Transverse colon (tissue), 4 donors: ENCODE measurements at regions not wholly inside any gene's neighbourhood (a gene's known extent, or its start where the extent isn't known, plus 50 kb on each side); places are given as distances from the start of the nearest gene placed in this dataset.

Experiments used
- DNase-seq: peaks from one replicate; pipeline ENCODE4 v3.0.0-alpha.2; 2019
- H3K27ac ChIP-seq, 4 donors: fragments of 200-600 bp; sonication (generic); 2 replicates each; pipeline ENCODE4 v1.5.1; 2016 to 2018; ENCODE audit warnings: inconsistent platforms in 4 of 4
- H3K27me3 ChIP-seq: fragments of 200-600 bp; sonication (generic); 2 replicates; pipeline ENCODE4 v1.5.1; 2017; ENCODE audit warnings: inconsistent platforms
- H3K36me3 ChIP-seq, 4 donors: fragments of 200-600 bp; sonication (generic); 2 replicates each; pipeline ENCODE4 v1.5.1; 2017 to 2019; ENCODE audit warnings: inconsistent platforms in 4 of 4
- H3K4me1 ChIP-seq, 4 donors: fragments of 200-600 bp; sonication (generic); 2 replicates each; pipeline ENCODE4 v1.5.1; 2017 to 2020; ENCODE audit warnings: inconsistent platforms in 4 of 4
- H3K4me3 ChIP-seq, 4 donors: fragments of 200-600 bp; sonication (generic); 1 replicate in 1 of 4; 2 replicates in 3 of 4; pipeline versions ENCODE4 v1.5.1 to v1.6.1; 2017 to 2019; ENCODE audit warnings: inconsistent platforms in 4 of 4
- H3K9me3 ChIP-seq, 2 donors: fragments of 200-600 bp; sonication (generic); 2 replicates each; pipeline ENCODE4 v1.5.1; 2017 to 2019; ENCODE audit warnings: inconsistent platforms in 2 of 2
- EP300 ChIP-seq: sonication (generic); formaldehyde crosslinking; IDR thresholded peaks from one replicate; pipeline ENCODE4 v1.6.1; 2017; ENCODE audit warnings: antibody characterized with exemption, low read depth
- POLR2A ChIP-seq: fragments of 450-650 bp; IDR thresholded peaks from one replicate; pipeline ENCODE4 v1.6.1; 2016; ENCODE audit warnings: antibody characterized with exemption, mild to moderate bottlenecking, moderate library complexity
- POLR2AphosphoS5 ChIP-seq, 3 donors: sonication (generic); formaldehyde crosslinking; IDR thresholded peaks; one replicate each; pipeline ENCODE4 v1.6.1; 2016; ENCODE audit warnings: antibody characterized with exemption in 3 of 3
- WGBS, 2 donors: methylation state at CpG; one replicate each; pipeline ENCODE4 v1.1.5; 2018; ENCODE audit warnings: low coverage in 1 of 2; 5-methylcytosine and 5-hydroxymethylcytosine counted together
- in situ Hi-C, 4 donors: fragments of 200-750 bp; cut with MboI; loops; one replicate each; pipeline versions ENCODE4 v1.15.0 to v1.15.1; 2017; ENCODE audit warnings: low sequenced_read_pairs in 3 of 4, low pct_ligation_motif_present in 1 of 4, low pct_unique_long_range_greater_than_20kb in 1 of 4
- intact Hi-C: fragments of 100-400 bp; cut with DNase I; formaldehyde crosslinking; loops from one replicate; pipeline ENCODE4 v1.15.1; 2023; ENCODE audit warnings: low total_unique reads
- TF ChIP-seq, protein P1 (sequence below), 5 experiments: fragments of 200-600 bp in 3 of 5; fragments of 450-650 bp in 2 of 5; sonication (generic) in 3 of 5; IDR thresholded peaks; 1 replicate in 2 of 5; 2 replicates in 3 of 5; pipeline ENCODE4 v1.5.1; 2016 to 2017; ENCODE audit warnings: antibody characterized with exemption in 5 of 5, inconsistent platforms in 3 of 5, mild to moderate bottlenecking in 2 of 5, moderate library complexity in 1 of 5

DNA sequence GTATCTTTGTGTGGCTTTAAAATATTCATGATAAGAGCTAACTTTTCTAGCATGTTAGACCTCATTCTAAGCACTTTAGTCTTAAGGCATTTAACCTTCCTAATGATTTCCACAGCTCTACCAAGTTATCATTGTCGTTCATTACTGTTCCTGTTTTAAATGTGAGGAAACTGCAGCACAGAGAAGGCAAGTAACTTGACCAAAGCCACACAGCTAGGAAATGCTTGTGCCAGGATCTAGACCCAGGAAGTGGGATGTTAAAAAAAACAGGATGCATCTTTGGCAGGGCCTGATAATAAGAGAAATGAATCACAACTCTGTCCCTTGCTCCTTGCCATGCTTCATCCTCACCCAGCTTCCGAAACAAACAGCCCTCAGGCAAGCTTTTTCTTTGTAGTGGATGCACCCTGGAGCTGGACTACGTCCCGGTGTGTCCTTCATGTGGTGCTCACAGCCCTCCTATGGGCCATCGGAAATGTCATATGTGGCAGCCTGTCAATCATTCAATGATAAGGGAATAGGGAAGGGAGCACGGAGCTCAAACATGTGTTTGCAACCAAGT is 196.9 kb upstream of the RREB1 start:
- intact Hi-C loops: no loop called here
- no peak for TF ChIP-seq EP300
- TF ChIP-seq POLR2A: no peak
- TF ChIP-seq POLR2AphosphoS5 (IDR thresholded peaks at IDR 0.05): no peak
- TF ChIP-seq, protein P1, sequence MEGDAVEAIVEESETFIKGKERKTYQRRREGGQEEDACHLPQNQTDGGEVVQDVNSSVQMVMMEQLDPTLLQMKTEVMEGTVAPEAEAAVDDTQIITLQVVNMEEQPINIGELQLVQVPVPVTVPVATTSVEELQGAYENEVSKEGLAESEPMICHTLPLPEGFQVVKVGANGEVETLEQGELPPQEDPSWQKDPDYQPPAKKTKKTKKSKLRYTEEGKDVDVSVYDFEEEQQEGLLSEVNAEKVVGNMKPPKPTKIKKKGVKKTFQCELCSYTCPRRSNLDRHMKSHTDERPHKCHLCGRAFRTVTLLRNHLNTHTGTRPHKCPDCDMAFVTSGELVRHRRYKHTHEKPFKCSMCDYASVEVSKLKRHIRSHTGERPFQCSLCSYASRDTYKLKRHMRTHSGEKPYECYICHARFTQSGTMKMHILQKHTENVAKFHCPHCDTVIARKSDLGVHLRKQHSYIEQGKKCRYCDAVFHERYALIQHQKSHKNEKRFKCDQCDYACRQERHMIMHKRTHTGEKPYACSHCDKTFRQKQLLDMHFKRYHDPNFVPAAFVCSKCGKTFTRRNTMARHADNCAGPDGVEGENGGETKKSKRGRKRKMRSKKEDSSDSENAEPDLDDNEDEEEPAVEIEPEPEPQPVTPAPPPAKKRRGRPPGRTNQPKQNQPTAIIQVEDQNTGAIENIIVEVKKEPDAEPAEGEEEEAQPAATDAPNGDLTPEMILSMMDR (IDR thresholded peaks at IDR 0.05): no peak
- 85 to 91% methylated on average over 2 to 6 of the region's 6 CpGs for WGBS, 2 donors
- Histone ChIP-seq H3K36me3 (no peaks in the 10 kb centered on the region), H3K27me3 (no peaks in the 10 kb centered on the region), H3K4me3 (no peak overlapping the region), H3K4me1 (peaks cover 2 to 16% (median 5%) of the 10 kb centered on the region in 4 donors), H3K27ac (no peak overlapping the region), H3K9me3 (no peaks in the 10 kb centered on the region)
- in situ Hi-C loops: no loop called here
- DNase-seq: no peak

DNA sequence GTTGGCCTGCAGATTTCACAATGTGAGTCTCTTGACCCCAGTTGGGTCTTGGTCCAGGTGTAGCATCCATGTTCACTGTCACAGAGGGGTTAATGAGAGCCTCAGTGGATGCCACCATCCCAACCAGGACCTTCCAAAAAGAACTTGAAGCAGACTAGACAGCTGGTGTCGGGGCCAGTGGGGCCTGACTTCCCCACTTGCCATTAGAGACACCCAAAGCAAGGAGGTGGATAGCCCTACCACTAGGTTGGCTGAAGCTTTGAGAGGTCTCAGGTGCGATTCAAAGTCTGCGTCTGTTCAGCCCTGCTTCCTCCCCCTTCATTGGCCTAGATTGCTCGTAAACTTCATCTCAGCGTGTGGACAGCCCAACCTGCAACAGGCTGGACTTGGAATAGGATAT is 196.4 kb upstream of the RREB1 start:
- intact Hi-C loops: no loop called here
- H3K9me3 ChIP-seq: no peaks in the 10 kb centered on the region
- H3K27ac ChIP-seq: no peak overlapping the region
- peaks cover 7 to 22% (median 9%) of the 10 kb centered on the region in 4 donors for H3K4me1 ChIP-seq
- H3K4me3 ChIP-seq: no peak overlapping the region
- no peaks in the 10 kb centered on the region for H3K27me3 ChIP-seq
- no peaks in the 10 kb centered on the region for H3K36me3 ChIP-seq
- no peak for DNase-seq
- WGBS, 2 donors: 85% methylated on average over 5 of the region's 5 CpGs; no CpG with 5 or more reads in 1 of the 2 donors
- in situ Hi-C loops: no loop called here
- TF ChIP-seq, protein P1 (IDR thresholded peaks at IDR 0.05): no peak
- TF ChIP-seq POLR2AphosphoS5 (IDR thresholded peaks at IDR 0.05): no peak
- no peak for TF ChIP-seq POLR2A
- no peak for TF ChIP-seq EP300

DNA sequence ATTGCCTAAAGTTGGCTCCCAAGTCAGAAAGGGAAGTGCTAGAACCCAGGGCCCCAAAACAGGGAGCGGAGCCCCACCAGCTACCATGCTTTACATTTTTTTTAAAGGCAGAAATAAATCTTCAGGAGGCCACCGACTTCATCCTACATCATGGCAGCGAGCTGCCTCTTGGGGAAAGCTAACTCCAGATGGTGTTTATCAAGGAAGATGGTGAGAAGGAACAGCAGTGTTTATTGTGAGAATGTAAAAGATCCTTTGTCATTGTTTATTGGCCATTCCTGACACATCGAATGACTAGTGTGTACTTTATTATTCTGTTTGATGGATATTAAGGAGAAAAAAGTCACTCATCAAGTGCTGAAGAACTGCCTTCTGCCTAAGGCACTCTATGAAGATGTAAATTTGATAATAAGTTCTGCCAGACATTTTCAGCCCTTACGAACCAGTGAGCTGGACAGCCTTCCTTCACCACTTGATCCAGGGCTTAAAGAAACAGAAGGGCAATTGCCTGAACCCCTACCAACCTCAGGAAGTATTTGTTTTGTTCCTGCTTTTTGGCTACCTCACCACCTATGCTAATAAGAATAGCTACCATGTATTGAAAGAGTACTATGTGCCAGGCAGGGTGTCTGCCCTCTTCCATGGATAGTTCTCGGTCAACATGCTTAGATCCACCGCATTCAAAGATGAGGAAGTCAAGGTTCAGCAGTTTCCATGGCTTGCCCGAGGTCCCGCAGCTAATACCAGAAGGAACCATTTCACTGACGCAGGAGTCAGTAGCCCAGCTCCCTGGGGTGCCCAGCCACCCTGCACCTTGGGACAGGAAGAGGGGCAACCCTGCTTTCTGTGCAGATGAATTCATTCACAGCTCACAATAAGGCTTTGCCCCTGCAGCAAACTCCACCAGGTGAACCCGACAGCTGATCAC is 194.7 kb upstream of the RREB1 start:
- H3K36me3 ChIP-seq: no peaks in the 10 kb centered on the region
- H3K9me3 ChIP-seq: no peaks in the 10 kb centered on the region
- TF ChIP-seq POLR2A (no peak), EP300 (no peak), POLR2AphosphoS5 (IDR thresholded peaks at IDR 0.05) (peak in 2 of 3 donors; percentile 68 to 75)
- TF ChIP-seq, protein P1 (IDR thresholded peaks at IDR 0.05): no peak
- no peak overlapping the region for H3K27ac ChIP-seq
- 52 to 75% methylated on average over 5 to 11 of the region's 11 CpGs for WGBS, 2 donors
- no peaks in the 10 kb centered on the region for H3K27me3 ChIP-seq
- intact Hi-C loops (no loop called here), in situ Hi-C loops (no loop called here)
- H3K4me1 ChIP-seq: peaks cover 10 to 26% (median 14%) of the 10 kb centered on the region in 4 donors
- H3K4me3 ChIP-seq: no peak overlapping the region
- DNase-seq: no peak

DNA sequence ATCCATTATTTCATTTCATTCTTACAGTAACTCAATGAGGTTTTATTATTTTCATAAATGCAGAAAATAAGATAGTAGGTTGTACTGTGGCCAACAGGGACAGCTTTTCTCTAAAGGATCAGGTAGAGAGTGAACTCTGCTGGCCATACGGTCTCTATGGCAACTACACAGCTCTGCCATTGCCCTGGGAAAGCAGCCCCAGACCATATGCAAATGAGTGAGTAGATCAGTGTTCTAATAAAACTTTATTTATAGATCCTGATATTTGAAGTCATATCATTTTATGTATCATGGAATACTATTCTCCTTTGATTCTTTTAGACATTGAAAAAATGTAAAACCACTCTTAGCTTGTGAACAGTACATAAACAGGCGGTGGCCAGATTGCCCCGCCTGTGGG is 192.5 kb upstream of the RREB1 start:
- no peaks in the 10 kb centered on the region for H3K27me3 ChIP-seq
- intact Hi-C loops (no loop called here), in situ Hi-C loops (no loop called here)
- DNase-seq: no peak
- H3K27ac ChIP-seq: peak overlapping the region; percentile 61 to 79 (median 72)
- TF ChIP-seq POLR2AphosphoS5 (IDR thresholded peaks at IDR 0.05) (no peak), POLR2A (no peak), EP300 (no peak)
- TF ChIP-seq, protein P1 (IDR thresholded peaks at IDR 0.05): no peak
- H3K4me3 ChIP-seq: peak overlapping the region in 3 of 4 donors; percentile 1 to 42 (median 12)
- 78% methylated on average over 3 of the region's 3 CpGs; no CpG with 5 or more reads in 1 of the 2 donors for WGBS, 2 donors
- H3K9me3 ChIP-seq: no peaks in the 10 kb centered on the region
- H3K4me1 ChIP-seq: peaks cover 10 to 26% (median 14%) of the 10 kb centered on the region in 4 donors
- H3K36me3 ChIP-seq: no peaks in the 10 kb centered on the region
